ENCODE measurements at regions not wholly inside any gene's neighbourhood (a gene's known extent, or its start where the extent isn't known, plus 50 kb on each side); places are given as distances from the start of the nearest gene placed in this dataset.

GRCh38 chr5:67350618-67351201 is 154.1 kb upstream of the CD180 start:
- H3K4me3 ChIP-seq (replicated peaks in 1 of 2; ENCODE audit: low read depth in 1 of 2, low read length in 2 of 2), result no peak overlapping the region
- DNase-seq (ENCODE audit: low read depth, low spot score) (no peak), ATAC-seq (no peak)
- H3K9me3 ChIP-seq (ENCODE audit: control insufficient read depth in 1 of 2, insufficient read depth in 1 of 2, low read depth in 1 of 2, low read length in 2 of 2), result no peaks in the 10 kb centered on the region
- H3K4me1 ChIP-seq (ENCODE audit: control insufficient read depth in 1 of 2, insufficient read depth in 2 of 2, low read length in 2 of 2), result no peaks in the 10 kb centered on the region
- H3K79me2 ChIP-seq (ENCODE audit: insufficient read depth, low read length), result no peaks in the 10 kb centered on the region
- no TSS peak for BruUV-seq (replicated peaks)
- H3K27me3 ChIP-seq (ENCODE audit: insufficient read depth, low read length), result 0 out of 2 replicates have a peak, but pooled peaks cover 5% of the 10 kb centered on the region
- no peak overlapping the region for H3K27ac ChIP-seq (ENCODE audit: low read depth, low read length)
- H4K20me1 ChIP-seq (ENCODE audit: insufficient read depth), result no peaks in the 10 kb centered on the region
- TF ChIP-seq, protein P1, sequence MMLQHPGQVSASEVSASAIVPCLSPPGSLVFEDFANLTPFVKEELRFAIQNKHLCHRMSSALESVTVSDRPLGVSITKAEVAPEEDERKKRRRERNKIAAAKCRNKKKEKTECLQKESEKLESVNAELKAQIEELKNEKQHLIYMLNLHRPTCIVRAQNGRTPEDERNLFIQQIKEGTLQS (IDR thresholded peaks at IDR 0.05), result no peak
- no peak for TF ChIP-seq SRF (IDR thresholded peaks at IDR 0.05; ENCODE audit: low read depth)
- no peak for TF ChIP-seq REST (IDR thresholded peaks at IDR 0.05; ENCODE audit: low read depth)
- TF ChIP-seq SIN3A (IDR thresholded peaks at IDR 0.05; ENCODE audit: low read depth), result no peak
- TF ChIP-seq RAD21 (IDR thresholded peaks at IDR 0.05; ENCODE audit: low read depth), result no peak
- no peak for TF ChIP-seq ZNF274 (IDR thresholded peaks at IDR 0.05; ENCODE audit: low read depth, low read length)
- no peak for TF ChIP-seq EGR1 (IDR thresholded peaks at IDR 0.05; ENCODE audit: low read depth)
- TF ChIP-seq TCF7L2 (IDR thresholded peaks at IDR 0.05; ENCODE audit: borderline replicate concordance, extremely low read depth, insufficient read depth, insufficient read length), result no peak
- H3K9ac ChIP-seq (ENCODE audit: low read length), result no peak overlapping the region
- H3K4me2 ChIP-seq (ENCODE audit: low read length), result no peak overlapping the region
- no peaks in the 10 kb centered on the region for H3K36me3 ChIP-seq (ENCODE audit: control insufficient read depth in 1 of 2, insufficient read depth in 2 of 2, low read length in 2 of 2)
- ChIA-PET RAD21 (ENCODE audit: low non-redundant PET in 1 of 2, low total read pairs in 2 of 2, uncharacterized antibody in 2 of 2, unreplicated experiment in 2 of 2) (no interaction called here), POLR2A (no interaction called here), CTCF (no interaction called here)
- H2AFZ ChIP-seq (ENCODE audit: low read depth, low read length, poor library complexity, severe bottlenecking), result no peak overlapping the region
- no peaks in the 10 kb centered on the region for H3K9me2 ChIP-seq (ENCODE audit: insufficient read depth)
- intact Hi-C loops (cut with micrococcal nuclease), result no loop called here
